GM19438 (cell line): ENCODE measurements at regions not wholly inside any gene's neighbourhood (a gene's known extent, or its start where the extent isn't known, plus 50 kb on each side); places are given as distances from the start of the nearest gene placed in this dataset.

Experiments used
- ATAC-seq: cut with Tn5 transposase; IDR thresholded peaks from one replicate; pipeline ENCODE4 v1.9.1; 2021; ENCODE audit warnings: low read depth; ENCODE audit not compliant: unreplicated experiment

DNA sequence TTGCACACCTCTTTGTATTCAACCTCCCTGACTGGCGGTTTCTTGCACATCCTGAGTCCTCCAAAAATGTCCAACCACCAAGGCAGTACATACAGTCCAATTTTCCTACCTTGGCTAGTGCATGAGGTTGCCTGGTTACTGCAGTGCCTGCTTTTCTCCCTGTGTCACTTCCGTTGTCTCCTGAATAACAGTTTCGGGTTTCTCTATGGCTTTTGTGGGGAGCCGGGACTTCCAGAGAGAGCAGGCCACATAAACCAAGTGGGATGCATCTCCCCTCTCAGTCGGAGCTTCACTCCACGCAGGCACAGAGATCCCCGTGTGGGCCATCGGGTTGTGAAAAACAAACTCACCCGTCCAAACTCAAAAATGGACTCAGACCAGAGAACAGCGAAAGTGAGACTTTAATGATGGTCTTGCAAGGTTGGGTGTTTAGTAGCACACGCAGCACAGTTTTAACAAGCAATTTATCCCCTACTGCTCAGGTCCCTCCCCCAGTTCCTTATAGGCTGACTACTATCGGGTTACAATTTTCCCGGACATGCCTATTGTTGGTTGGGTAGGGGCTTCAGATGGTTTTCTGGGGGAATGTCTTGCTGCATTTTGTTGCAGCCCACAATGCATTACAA lies 173.1 kb downstream of the POU4F1 start:
- ATAC-seq, result no peak

GRCh38 chr13:78428646-78429045 lies 174.7 kb downstream of the POU4F1 start:
- ATAC-seq, result no peak

DNA sequence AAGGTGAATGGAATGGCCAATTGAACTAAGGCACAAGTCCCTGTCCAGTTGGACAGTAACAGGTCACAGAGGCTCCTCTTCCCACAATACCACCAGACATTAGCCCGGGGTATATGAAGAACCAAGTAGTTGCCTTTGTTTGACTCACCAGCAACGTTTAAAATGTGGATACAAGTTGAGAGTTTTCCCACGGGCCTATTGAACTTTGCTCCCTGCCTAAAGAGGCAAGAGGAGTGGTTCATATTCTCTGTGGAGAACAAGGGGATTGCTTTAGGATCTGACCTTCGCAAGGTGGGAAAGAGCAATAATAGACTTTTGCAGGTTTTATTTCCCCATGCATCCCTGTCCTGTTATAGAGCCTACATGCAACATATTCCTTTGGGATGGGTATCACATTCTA lies 177.2 kb downstream of the POU4F1 start:
- ATAC-seq, result no peak

- ATAC-seq, result no peak
Observed at GRCh38 chr13:78420814-78421213, 182.5 kb downstream of the POU4F1 start.

DNA sequence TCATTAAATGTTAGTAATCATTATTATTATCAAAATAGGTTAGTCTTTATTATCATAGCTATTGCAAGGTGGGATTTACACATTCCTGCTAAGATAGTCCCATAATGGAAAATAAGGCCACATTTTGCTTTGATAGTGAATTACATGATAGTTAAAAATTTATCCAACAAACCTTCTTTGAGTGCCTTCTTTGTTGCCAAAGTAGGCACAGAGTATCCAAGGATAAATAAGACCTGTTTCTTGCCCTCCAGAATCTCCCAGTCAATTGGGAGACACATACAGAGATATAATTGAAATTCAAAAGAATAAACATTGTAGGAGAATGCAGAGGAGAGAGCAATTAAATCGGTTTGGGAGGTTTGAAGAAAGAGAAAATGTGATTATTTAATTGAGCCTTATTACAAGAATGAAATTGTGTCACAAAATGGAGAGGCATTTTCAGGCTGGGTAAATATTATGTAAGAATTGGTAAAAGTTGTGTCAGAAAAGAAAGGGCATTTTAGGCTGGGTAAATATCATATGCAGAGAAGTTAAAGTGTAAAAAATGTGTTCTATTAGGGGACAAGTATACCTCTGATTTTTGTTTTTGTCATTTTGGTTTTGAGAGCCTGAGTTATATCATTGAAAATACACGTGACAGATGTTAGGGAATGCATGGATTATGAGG lies 189.3 kb downstream of the POU4F1 start:
- ATAC-seq, result no peak

GRCh38 chr13:78410847-78411246 lies 192.5 kb downstream of the POU4F1 start:
- no peak for ATAC-seq

- no peak for ATAC-seq
Observed at GRCh38 chr13:78410164-78410563, 193.2 kb downstream of the POU4F1 start.

- no peak for ATAC-seq
Observed at GRCh38 chr13:78409172-78409571, 194.2 kb downstream of the POU4F1 start.

DNA sequence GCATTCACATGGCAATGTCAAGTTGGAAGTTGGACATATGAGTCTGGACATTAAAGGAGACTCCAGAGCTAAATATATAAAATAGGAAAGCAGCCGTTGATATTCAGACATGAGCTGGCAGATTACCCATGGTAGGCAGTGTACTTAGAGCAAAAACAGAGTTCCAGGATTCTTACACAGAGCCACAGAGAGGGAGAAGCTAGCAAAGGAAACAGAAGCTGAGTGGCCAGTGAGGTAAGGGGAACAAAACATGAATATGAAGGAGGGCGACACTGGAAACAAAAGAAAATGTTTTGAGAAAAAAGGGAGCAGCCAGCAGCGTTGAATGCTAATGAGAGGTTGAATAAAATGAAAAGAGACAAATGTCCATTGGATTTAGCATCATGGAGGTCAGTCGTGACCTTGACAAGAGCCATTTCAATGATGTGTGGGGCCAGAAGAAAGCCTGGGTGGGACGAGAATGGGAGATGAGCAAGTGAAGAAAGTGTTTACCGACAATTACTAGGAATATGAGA lies 198.4 kb downstream of the POU4F1 start:
- no peak for ATAC-seq

DNA sequence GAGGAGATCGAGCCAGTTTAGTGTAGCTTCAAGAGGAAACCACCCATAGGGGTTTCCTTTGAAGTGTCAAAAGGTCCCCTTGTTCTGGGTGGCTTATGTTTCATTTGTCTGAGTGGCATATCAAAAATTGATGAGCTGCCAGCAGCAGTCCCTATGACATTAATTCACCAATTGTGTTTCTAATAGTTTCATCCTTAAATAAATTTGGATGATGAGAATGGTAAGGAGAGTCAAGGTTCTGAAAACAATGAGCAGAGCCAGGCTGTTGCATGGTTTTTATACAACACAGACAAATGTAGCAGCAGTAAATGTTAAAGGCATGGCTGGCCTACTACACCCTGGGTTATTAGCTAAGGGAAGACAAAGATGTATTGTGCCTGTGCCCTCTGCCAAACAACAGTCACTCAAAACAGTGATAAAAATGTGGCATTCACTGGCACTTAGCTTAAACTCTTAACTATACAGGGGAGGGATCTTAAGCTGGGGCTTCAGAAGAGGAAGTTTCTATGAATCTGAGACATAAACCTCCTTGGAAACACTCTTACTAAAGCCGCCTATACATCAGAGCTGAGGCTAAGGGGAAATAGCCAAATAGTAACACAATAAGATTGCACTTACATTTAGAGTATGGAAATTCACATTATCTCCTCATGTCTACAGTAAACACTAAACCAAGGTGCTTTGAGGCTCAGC lies 200.5 kb downstream of the POU4F1 start:
- ATAC-seq, result no peak

DNA sequence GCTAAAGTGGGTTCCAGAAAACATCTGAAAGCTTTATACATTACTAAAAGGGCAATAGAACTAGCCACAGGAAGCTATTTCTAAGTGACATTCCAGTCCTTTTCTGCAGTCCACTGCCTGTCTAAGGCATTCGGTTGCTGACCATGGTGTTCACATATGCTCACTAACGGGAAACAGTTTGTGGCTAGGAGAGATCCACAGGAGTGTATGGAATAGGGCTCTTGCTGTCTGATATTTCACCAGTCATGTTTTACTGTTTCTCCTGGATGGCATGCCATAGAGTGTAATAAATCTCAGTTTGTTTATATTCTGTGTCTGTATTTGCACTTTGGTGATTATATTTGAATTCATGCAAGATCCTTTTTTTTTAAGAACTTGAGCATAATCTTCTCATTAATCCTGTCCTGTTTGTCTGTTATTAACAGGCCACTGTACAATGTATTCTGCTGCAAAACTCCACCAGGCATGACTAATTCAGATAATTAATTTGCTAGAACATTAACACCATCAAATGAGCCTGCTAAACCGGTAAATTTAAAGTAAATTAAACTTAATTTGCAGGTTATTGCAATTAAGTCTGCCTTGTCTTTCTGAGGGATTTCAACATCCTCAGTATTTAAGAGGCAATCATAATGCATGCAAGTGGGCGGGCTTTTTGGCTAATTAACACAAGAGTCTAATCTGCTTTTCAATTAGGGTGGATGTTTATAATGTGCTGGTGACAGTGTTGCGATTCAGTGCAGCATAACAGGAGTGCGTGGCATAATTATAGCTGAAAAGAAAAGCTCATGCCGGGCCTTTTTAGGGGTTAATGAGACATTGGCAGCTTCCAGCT lies 201.3 kb downstream of the POU4F1 start:
- no peak for ATAC-seq

DNA sequence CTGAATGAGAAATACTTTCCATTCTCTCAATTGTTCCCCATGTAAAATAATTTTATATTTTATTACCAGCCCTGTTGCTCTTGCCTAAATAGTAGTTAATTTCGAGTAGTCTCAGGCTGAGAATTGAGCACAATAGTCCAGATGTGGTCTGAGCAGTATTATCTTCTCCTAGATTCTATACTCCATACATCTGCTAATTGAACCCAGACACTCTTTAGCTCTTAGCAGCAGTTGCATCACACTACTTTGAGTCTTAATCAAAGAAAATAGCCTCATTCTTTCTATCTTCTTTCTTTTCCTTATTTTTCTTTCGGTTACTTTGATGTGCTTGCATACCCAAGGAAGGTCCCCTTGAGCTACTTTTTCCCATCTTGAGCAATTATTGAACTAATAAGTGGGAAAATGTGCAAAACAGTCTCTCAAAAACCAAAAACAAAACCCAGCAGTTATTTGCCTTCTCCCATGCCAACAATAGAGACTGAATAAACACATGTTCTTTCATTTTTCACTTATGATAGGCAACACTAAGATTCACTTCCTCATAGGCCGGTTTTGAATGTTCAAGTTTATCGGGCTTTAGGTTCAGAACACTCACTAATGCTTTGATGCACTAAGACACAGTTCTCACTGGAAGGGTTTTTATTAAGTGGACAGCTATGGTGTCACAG lies 204.5 kb downstream of the POU4F1 start:
- ATAC-seq, result peak; percentile 88

DNA sequence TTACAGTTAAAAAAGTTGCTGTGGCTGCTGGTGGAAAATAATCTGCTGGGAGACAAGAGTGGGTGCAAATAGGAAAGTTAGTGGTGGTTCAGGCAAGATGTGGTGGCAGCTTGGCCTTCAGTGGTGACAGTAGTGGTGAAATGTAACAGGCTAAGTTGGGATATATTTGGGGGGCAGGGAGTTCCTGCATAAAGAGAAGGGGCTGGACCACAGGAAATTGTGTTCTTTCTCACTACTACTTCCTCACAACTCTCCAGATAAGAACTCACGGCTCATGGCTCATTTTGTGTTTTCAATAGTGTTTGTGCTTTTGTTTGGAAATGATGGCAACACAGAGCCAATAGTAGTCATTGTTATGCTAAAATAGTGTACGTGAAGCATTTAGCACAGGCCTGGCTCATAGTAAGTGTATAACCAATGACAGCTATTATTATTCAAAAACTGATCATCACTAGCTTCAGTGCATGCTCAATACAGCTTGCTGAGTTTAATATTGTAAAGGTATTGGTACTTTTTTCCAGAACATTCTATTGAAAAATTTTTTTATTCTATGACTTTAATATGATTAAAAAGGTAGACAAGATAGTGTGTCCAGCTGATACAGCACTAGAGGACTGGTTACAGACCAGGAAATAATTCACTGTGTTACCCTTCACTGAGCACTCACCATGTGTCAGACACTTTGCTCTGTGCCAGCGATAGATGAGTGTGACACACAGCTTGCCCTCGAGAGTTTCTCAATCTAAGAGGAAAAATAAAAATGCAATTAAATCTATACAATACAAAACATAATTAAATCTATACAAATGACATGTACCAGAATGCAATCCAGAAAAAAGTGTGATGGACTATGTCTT lies 209.8 kb downstream of the POU4F1 start:
- no peak for ATAC-seq

DNA sequence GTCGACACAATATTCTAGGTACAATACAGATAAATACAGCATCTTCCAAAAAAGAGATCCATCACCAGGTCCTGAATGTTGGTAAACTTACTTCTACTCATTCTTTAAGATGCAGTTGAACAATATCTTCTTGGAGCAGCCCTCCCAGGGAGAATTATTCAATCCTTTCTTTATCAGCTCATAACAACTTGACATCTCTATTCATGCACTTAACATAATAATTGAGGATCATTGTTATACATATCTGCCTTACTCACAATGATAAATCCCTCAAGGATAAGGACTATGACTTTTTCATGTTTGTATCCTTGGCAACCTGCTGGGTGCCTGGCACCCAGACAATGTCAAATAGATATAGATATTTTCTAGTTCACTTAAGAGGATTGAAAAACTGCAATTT lies 219.5 kb downstream of the POU4F1 start:
- ATAC-seq, result no peak

GRCh38 chr13:78383071-78383484 lies 220.3 kb downstream of the POU4F1 start:
- no peak for ATAC-seq

DNA sequence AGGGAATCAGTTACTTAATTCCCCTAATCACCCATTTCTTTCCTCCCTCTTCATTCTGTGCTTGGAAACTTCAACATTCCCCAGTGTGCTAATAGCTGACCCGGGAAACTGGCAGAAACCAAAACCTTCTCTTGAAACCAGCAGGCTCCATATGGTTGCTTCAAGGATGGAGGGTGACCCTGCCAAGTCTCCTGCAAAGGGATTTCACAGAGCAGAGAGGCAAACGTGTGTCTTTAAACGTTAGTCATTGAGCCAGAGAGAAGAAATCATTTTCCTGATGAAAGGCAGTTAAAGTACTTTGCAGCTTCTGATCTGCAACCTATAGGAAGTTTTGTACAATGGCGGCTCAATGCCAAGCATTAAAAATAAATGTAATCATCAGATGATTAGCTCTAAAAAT lies 220.9 kb downstream of the POU4F1 start:
- ATAC-seq, result no peak

DNA sequence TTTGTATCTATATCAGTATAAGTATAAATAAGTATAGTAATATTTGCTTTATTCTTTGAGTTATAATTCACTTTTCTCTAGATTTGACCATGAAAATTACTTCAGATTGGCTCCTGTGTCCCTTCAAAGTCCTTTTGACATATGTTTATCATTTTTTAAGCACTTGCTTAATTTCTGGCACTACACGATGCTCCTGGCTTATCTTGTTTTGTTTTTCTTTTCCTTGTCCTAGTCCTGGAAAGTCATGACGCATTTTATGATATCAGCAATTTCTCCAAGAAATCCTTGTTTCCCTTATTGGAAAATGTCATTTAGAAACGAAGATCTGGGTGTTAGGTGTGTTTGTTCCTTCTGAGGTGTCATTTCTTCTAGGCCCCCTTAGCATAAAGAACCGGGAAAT lies 226.5 kb downstream of the POU4F1 start:
- ATAC-seq, result no peak

- ATAC-seq, result no peak
Observed at GRCh38 chr13:78376033-78376432, 227.3 kb downstream of the POU4F1 start.

GRCh38 chr13:78372581-78372980 lies 230.8 kb downstream of the POU4F1 start:
- ATAC-seq, result no peak
